OCI-LY1 (cell line): ENCODE measurements at regions not wholly inside any gene's neighbourhood (a gene's known extent, or its start where the extent isn't known, plus 50 kb on each side); places are given as distances from the start of the nearest gene placed in this dataset.

Experiments used
- H2AFZ ChIP-seq: fragments of 200-600 bp; sonication (generic), shearing (Covaris generic); 2 replicates; pipeline ENCODE4 v1.6.0; 2014; ENCODE audit warnings: antibody characterized with exemption, mild to moderate bottlenecking, low read length
- H3F3A ChIP-seq: fragments of 200-600 bp; sonication (generic), shearing (Covaris generic); 2 replicates; pipeline ENCODE4 v1.6.0; 2014; ENCODE audit warnings: mild to moderate bottlenecking, antibody characterized with exemption, low read length, moderate library complexity; ENCODE audit not compliant: insufficient read depth
- H3K27ac ChIP-seq: fragments of 200-600 bp; sonication (generic); 2 replicates; pipeline ENCODE4 v1.5.1; 2014; ENCODE audit warnings: low read length, mixed run types, mild to moderate bottlenecking, low read depth; ENCODE audit not compliant: poor library complexity, severe bottlenecking
- H3K27me3 ChIP-seq: fragments of 200-600 bp; sonication (generic); 2 replicates; pipeline ENCODE4 v1.6.0; 2014; ENCODE audit warnings: antibody characterized with exemption, mild to moderate bottlenecking, low read length, moderate library complexity; ENCODE audit not compliant: insufficient read depth
- H3K36me3 ChIP-seq: fragments of 200-600 bp; sonication (generic); 2 replicates; pipeline ENCODE4 v1.6.1; 2014; ENCODE audit warnings: mild to moderate bottlenecking, antibody characterized with exemption, low read length, moderate library complexity, mixed read lengths; ENCODE audit not compliant: insufficient read depth
- H3K4me1 ChIP-seq: fragments of 200-600 bp; sonication (generic); 2 replicates; pipeline ENCODE4 v1.5.1; 2014; ENCODE audit warnings: mild to moderate bottlenecking, low read length, moderate library complexity; ENCODE audit not compliant: insufficient read depth, severe bottlenecking
- H3K4me2 ChIP-seq: fragments of 200-600 bp; sonication (generic), shearing (Covaris generic); 2 replicates; pipeline ENCODE4 v1.6.1; 2014; ENCODE audit warnings: low read length
- H3K4me3 ChIP-seq: fragments of 200-600 bp; sonication (generic); 2 replicates; pipeline ENCODE4 v1.5.1; 2014; ENCODE audit warnings: low read length, low read depth, mild to moderate bottlenecking, mixed read lengths; ENCODE audit not compliant: poor library complexity, severe bottlenecking
- H3K79me2 ChIP-seq: fragments of 200-600 bp; shearing (Covaris generic); 2 replicates; pipeline ENCODE4 v1.6.1; 2016; ENCODE audit warnings: mixed run types, low read length, mixed read lengths; ENCODE audit not compliant: insufficient read depth
- H3K9ac ChIP-seq: fragments of 200-600 bp; sonication (generic), shearing (Covaris generic); 2 replicates; pipeline ENCODE4 v1.6.1; 2014; ENCODE audit warnings: mild to moderate bottlenecking, low read length, mixed read lengths
- H3K9me2 ChIP-seq: fragments of 200-600 bp; sonication (generic), shearing (Covaris generic); 2 replicates; pipeline ENCODE4 v1.6.1; 2014; ENCODE audit warnings: low read depth, mild to moderate bottlenecking, low read length, mixed read lengths
- H3K9me3 ChIP-seq: fragments of 200-600 bp; shearing (Covaris generic); 2 replicates; pipeline ENCODE4 v1.6.1; 2014; ENCODE audit warnings: low read length, mixed read lengths
- H4K20me1 ChIP-seq: fragments of 200-600 bp; sonication (generic), shearing (Covaris generic); 2 replicates; pipeline ENCODE4 v1.6.0; 2016; ENCODE audit warnings: mild to moderate bottlenecking, low read length; ENCODE audit not compliant: insufficient read depth
- CTCF ChIP-seq: fragments of 200-600 bp; sonication (generic), shearing (Covaris generic); IDR thresholded peaks from 2 replicates; pipeline ENCODE4 v1.5.1; 2017; ENCODE audit warnings: mild to moderate bottlenecking, antibody characterized with exemption, low read length, moderate library complexity, mixed read lengths
- EZH2 ChIP-seq: fragments of 200-600 bp; sonication (generic), shearing (Covaris generic); IDR thresholded peaks from 2 replicates; pipeline ENCODE4 v1.8.0; 2017; ENCODE audit warnings: borderline replicate concordance, mixed run types, mild to moderate bottlenecking, antibody characterized with exemption, low read length, moderate library complexity, mixed read lengths

DNA sequence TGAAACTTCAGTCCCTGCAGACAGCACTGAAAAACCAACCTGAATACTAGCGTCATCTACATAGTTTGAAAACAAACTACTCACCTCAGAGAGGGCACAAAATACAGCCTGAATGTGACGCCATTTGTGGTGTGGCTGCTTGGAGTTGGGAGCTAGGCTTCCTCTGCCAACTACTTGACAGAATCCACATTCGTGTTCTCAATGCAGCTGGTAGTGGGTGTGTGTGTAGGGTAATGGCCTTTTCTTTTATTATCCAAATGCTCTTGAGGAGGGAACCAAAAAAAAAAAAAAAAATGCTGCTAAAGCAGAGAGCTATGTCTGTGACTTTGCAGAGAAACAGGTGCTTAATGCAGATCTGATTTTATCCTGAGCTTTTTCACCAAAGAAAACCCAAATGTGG is 207.8 kb downstream of the OTOR start:
- Histone ChIP-seq H3K79me2 (no peaks in the 10 kb centered on the region), H3K27me3 (no peaks in the 10 kb centered on the region), H2AFZ (no peak overlapping the region), H4K20me1 (no peaks in the 10 kb centered on the region), H3K36me3 (no peaks in the 10 kb centered on the region), H3F3A (no peaks in the 10 kb centered on the region), H3K9me3 (no peaks in the 10 kb centered on the region), H3K27ac (no peak overlapping the region), H3K9me2 (no peaks in the 10 kb centered on the region), H3K4me1 (no peaks in the 10 kb centered on the region), H3K9ac (no peak overlapping the region), H3K4me3 (no peak overlapping the region), H3K4me2 (no peak overlapping the region)
- TF ChIP-seq EZH2: no peak
- no peak for TF ChIP-seq CTCF

DNA sequence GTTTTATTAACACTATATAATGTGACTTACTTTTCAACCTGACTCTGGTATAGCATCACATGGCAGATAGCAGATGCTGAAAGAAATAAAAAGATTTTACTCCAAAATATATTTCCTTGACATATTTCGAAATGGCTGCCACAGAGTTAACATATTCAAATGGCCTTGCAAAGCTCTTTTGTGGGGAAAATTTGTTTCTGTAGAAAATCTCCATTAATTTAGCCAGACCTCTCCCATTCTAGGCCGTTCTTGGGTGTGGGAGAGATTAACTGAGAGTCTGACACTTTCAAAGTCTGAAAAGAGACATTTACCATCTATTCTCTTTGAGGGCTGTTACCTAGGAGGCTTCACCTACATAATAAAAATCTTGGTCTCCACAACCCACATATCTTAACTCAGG is 217.2 kb downstream of the OTOR start:
- Histone ChIP-seq H3K36me3 (no peaks in the 10 kb centered on the region), H3K4me3 (no peak overlapping the region)

GRCh38 chr20:16966276-16966880 is 218.2 kb downstream of the OTOR start:
- Histone ChIP-seq H3K36me3 (no peaks in the 10 kb centered on the region), H3K9me3 (no peaks in the 10 kb centered on the region), H3K79me2 (no peaks in the 10 kb centered on the region), H2AFZ (no peak overlapping the region), H3K4me1 (no peaks in the 10 kb centered on the region), H3K9me2 (no peaks in the 10 kb centered on the region), H4K20me1 (no peaks in the 10 kb centered on the region), H3K4me3 (no peak overlapping the region), H3K9ac (no peak overlapping the region), H3K27ac (no peak overlapping the region), H3K27me3 (no peaks in the 10 kb centered on the region), H3F3A (no peaks in the 10 kb centered on the region), H3K4me2 (no peak overlapping the region)
- no peak for TF ChIP-seq EZH2

More for the DNA sequence above, 217.2 kb downstream of the OTOR start:
- TF ChIP-seq EZH2 (no peak), CTCF (no peak)
- Histone ChIP-seq H3K79me2 (no peaks in the 10 kb centered on the region), H3K27me3 (no peaks in the 10 kb centered on the region), H3K4me1 (no peaks in the 10 kb centered on the region), H3F3A (no peaks in the 10 kb centered on the region), H3K9me3 (no peaks in the 10 kb centered on the region), H2AFZ (no peak overlapping the region), H3K4me2 (no peak overlapping the region), H4K20me1 (no peaks in the 10 kb centered on the region), H3K9ac (no peak overlapping the region), H3K9me2 (no peaks in the 10 kb centered on the region), H3K27ac (no peak overlapping the region)

GRCh38 chr20:16968099-16968498 is 219.9 kb downstream of the OTOR start:
- Histone ChIP-seq H3K9ac (no peak overlapping the region), H3K4me3 (no peak overlapping the region), H3K27me3 (no peaks in the 10 kb centered on the region), H2AFZ (no peak overlapping the region), H3K4me1 (no peaks in the 10 kb centered on the region), H3K9me2 (no peaks in the 10 kb centered on the region), H3K4me2 (no peak overlapping the region), H4K20me1 (no peaks in the 10 kb centered on the region), H3K9me3 (no peaks in the 10 kb centered on the region), H3K36me3 (no peaks in the 10 kb centered on the region), H3K79me2 (no peaks in the 10 kb centered on the region), H3K27ac (no peak overlapping the region), H3F3A (no peaks in the 10 kb centered on the region)
- no peak for TF ChIP-seq CTCF
- TF ChIP-seq EZH2: no peak
